SK-N-SH treated with all-trans-retinoic acid at 6 μM for 48 hours (cell line): ENCODE measurements at regions not wholly inside any gene's neighbourhood (a gene's known extent, or its start where the extent isn't known, plus 50 kb on each side); places are given as distances from the start of the nearest gene placed in this dataset.

Source experiments
- ARNTL ChIP-seq: fragments of 450-650 bp; formaldehyde crosslinking; IDR thresholded peaks from 2 replicates; pipeline ENCODE4 v1.5.0; 2020; ENCODE audit warnings: low read depth, mild to moderate bottlenecking, moderate library complexity, borderline replicate concordance
- RARB ChIP-seq: fragments of 250-450 bp; sonication (Bioruptor Pico); IDR thresholded peaks from 2 replicates; pipeline ENCODE4 v1.8.0; 2021; ENCODE audit warnings: mild to moderate bottlenecking, moderate library complexity
- ZC3H10 ChIP-seq: fragments of 250-450 bp; sonication (Bioruptor Pico); IDR thresholded peaks from 2 replicates; pipeline ENCODE4 v1.5.1; 2021; ENCODE audit warnings: mild to moderate bottlenecking, moderate library complexity
- ZFP30 ChIP-seq: fragments of 450-650 bp; formaldehyde crosslinking; IDR thresholded peaks from 2 replicates; pipeline ENCODE4 v1.5.0; 2022; ENCODE audit warnings: mild to moderate bottlenecking, moderate library complexity
- TF ChIP-seq, protein P1 (sequence below): fragments of 250-450 bp; sonication (Bioruptor Pico); IDR thresholded peaks from 2 replicates; pipeline ENCODE4 v1.8.0; 2020; ENCODE audit warnings: mild to moderate bottlenecking, moderate library complexity, borderline replicate concordance

DNA sequence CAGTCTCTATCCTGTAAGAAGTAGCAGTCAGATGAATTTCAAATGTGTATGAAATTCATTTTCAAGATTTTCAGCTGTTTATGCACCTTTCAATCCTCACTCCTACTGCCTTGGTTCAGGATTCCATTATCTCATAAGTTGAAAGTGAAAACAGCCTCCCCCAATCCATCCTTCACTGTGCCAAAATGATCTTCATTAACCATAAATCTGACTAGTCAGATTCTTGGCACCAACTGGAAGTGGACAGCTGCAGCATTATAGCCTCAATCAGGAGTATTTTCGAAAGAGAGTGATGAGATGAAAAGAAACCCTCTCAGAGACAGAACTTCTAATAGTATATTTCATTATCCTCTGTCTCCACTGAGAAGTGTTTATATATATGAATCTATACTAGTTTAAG is 365.3 kb upstream of the PDGFD start:
- no peak for TF ChIP-seq ZFP30 (CRISPR knock-in tag)
- no peak for TF ChIP-seq ZC3H10 (CRISPR knock-in tag)
- TF ChIP-seq, protein P1, sequence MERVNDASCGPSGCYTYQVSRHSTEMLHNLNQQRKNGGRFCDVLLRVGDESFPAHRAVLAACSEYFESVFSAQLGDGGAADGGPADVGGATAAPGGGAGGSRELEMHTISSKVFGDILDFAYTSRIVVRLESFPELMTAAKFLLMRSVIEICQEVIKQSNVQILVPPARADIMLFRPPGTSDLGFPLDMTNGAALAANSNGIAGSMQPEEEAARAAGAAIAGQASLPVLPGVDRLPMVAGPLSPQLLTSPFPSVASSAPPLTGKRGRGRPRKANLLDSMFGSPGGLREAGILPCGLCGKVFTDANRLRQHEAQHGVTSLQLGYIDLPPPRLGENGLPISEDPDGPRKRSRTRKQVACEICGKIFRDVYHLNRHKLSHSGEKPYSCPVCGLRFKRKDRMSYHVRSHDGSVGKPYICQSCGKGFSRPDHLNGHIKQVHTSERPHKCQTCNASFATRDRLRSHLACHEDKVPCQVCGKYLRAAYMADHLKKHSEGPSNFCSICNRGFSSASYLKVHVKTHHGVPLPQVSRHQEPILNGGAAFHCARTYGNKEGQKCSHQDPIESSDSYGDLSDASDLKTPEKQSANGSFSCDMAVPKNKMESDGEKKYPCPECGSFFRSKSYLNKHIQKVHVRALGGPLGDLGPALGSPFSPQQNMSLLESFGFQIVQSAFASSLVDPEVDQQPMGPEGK (CRISPR knock-in tag): no peak
- TF ChIP-seq ARNTL (CRISPR knock-in tag): no peak
- no peak for TF ChIP-seq RARB (CRISPR knock-in tag)
